A549 (cell line): ENCODE measurements at regions not wholly inside any gene's neighbourhood (a gene's known extent, or its start where the extent isn't known, plus 50 kb on each side); places are given as distances from the start of the nearest gene placed in this dataset.

ENCODE experiments used
- ATAC-seq, 2 experiments: fragments of 200-7000 bp in 1 of 2; fragments of >200 bp in 1 of 2; cut with Nextera tagmentation in 1 of 2; cut with Tn5 transposase in 1 of 2; 3 replicates each; pipeline versions ENCODE4 v1.8.0 to v1.9.1; 2018 to 2020; ENCODE audit warnings: mild to moderate bottlenecking in 1 of 2, moderate library complexity in 1 of 2
- CTCF ChIA-PET: fragments of 300-600 bp; sonication (Branson Sonifier 250); formaldehyde crosslinking; extraction: SDS; loops from one replicate; lab custom pipeline; 2021; ENCODE audit warnings: antibody characterized with exemption, inconsistent platforms; lab: Yijun Ruan, JAX
- POLR2A ChIA-PET: fragments of 350-600 bp; formaldehyde crosslinking; extraction: SDS; loops from one replicate; lab custom pipeline; 2021; ENCODE audit warnings: antibody characterized with exemption, inconsistent platforms; lab: Yijun Ruan, JAX
- DNase-seq, 2 experiments: peaks; one replicate each; pipeline versions ENCODE4 v3.0.0 to v3.0.0-alpha.2; 2011 to 2016; ENCODE audit warnings: low read depth in 1 of 2, low spot score in 1 of 2
- FAIRE-seq: peaks from 2 replicates; lab custom pipeline; 2011; peaks lifted over from hg19 to GRCh38; lab: Jason Lieb, UNC
- H3K27ac ChIP-seq, 2 experiments: fragments of >200 bp; sonication (Bioruptor Twin); formaldehyde crosslinking; 3 replicates each; pipeline ENCODE4 v1.5.1; 2016 to 2017
- H3K4me1 ChIP-seq: fragments of >200 bp; sonication (Bioruptor Twin); formaldehyde crosslinking; 3 replicates; pipeline ENCODE4 v1.6.1; 2016
- H3K4me2 ChIP-seq: fragments of >200 bp; sonication (Bioruptor Twin); formaldehyde crosslinking; 3 replicates; pipeline ENCODE4 v1.6.1; 2016
- H3K4me3 ChIP-seq: fragments of >200 bp; sonication (Bioruptor Twin); formaldehyde crosslinking; 3 replicates; pipeline ENCODE4 v1.5.1; 2016
- H3K9me3 ChIP-seq: fragments of >200 bp; sonication (Bioruptor Twin); formaldehyde crosslinking; 3 replicates; pipeline ENCODE4 v1.6.1; 2016
- CEBPB ChIP-seq, 2 experiments: fragments of >200 bp in 1 of 2; sonication (Bioruptor Twin) in 1 of 2; formaldehyde crosslinking in 1 of 2; IDR thresholded peaks; 2 replicates each; pipeline ENCODE4 v1.6.1; 2012 to 2016
- FOSL2 ChIP-seq, 2 experiments: fragments of 450-650 bp in 1 of 2; fragments of >200 bp in 1 of 2; sonication (Bioruptor Twin) in 1 of 2; formaldehyde crosslinking; IDR thresholded peaks; 2 replicates each; pipeline versions ENCODE4 v1.5.0 to v1.6.1; 2016 to 2020; ENCODE audit warnings: mild to moderate bottlenecking in 1 of 2, moderate library complexity in 1 of 2
- HOXA7 ChIP-seq: fragments of 250-450 bp; sonication (Bioruptor Pico); IDR thresholded peaks from 2 replicates; pipeline ENCODE4 v1.5.0; 2020; ENCODE audit warnings: mild to moderate bottlenecking, moderate library complexity
- HOXB5 ChIP-seq: fragments of 250-450 bp; sonication (Bioruptor Pico); IDR thresholded peaks from 2 replicates; pipeline ENCODE4 v1.5.0; 2020; ENCODE audit warnings: mild to moderate bottlenecking, moderate library complexity
- JUNB ChIP-seq: fragments of >200 bp; sonication (Bioruptor Twin); formaldehyde crosslinking; IDR thresholded peaks from 2 replicates; pipeline ENCODE4 v1.6.1; 2016
- KDM5A ChIP-seq: fragments of 200-600 bp; sonication (generic); IDR thresholded peaks from 2 replicates; pipeline ENCODE4 v1.6.1; 2016; ENCODE audit warnings: antibody characterized with exemption, mild to moderate bottlenecking
- MYC ChIP-seq: IDR thresholded peaks from 2 replicates; pipeline ENCODE4 v1.6.1; 2012; ENCODE audit warnings: mild to moderate bottlenecking, inconsistent platforms, low read length, improper control_type of control experiment, borderline replicate concordance
- NFE2L2 ChIP-seq: fragments of 150-350 bp; conservative IDR thresholded peaks from 2 replicates; pipeline ENCODE4 v1.6.1; 2014; ENCODE audit warnings: low read length
- NR3C1 ChIP-seq: fragments of >200 bp; sonication (Bioruptor Twin); formaldehyde crosslinking; IDR thresholded peaks from 3 replicates; pipeline ENCODE4 v1.6.1; 2017
- POLR2A ChIP-seq: IDR thresholded peaks from 2 replicates; pipeline ENCODE4 v1.6.1; 2012; ENCODE audit warnings: mild to moderate bottlenecking, low read length
- RFX5 ChIP-seq: fragments of 450-650 bp; IDR thresholded peaks from 2 replicates; pipeline ENCODE4 v1.7.1; 2014; ENCODE audit warnings: antibody characterized with exemption, mild to moderate bottlenecking, moderate library complexity
- TFCP2L1 ChIP-seq: fragments of 250-450 bp; sonication (Bioruptor Pico); IDR thresholded peaks from 2 replicates; pipeline ENCODE4 v1.5.0; 2021; ENCODE audit warnings: mild to moderate bottlenecking
- WGBS: methylation state at CpG from one replicate; pipeline ENCODE4 v1.1.6; 2017; ENCODE audit errors: missing lambda C conversion rate; 5-methylcytosine and 5-hydroxymethylcytosine counted together
- TF ChIP-seq, protein P1 (sequence below): fragments of 450-650 bp; IDR thresholded peaks from 2 replicates; pipeline ENCODE4 v1.6.1; 2014; ENCODE audit warnings: antibody characterized with exemption
- TF ChIP-seq, protein P2 (sequence below): fragments of 250-450 bp; sonication (Bioruptor Pico); IDR thresholded peaks from 2 replicates; pipeline ENCODE4 v1.5.0; 2020; ENCODE audit warnings: low read depth, mild to moderate bottlenecking, moderate library complexity
- TF ChIP-seq, protein P3 (sequence below): fragments of 150-350 bp; IDR thresholded peaks from 2 replicates; pipeline ENCODE4 v1.6.1; 2014; ENCODE audit warnings: low read depth, mild to moderate bottlenecking, low read length
- TF ChIP-seq, protein P4 (sequence below): IDR thresholded peaks from 2 replicates; pipeline ENCODE4 v1.6.1; 2012
- TF ChIP-seq, protein P5 (sequence below): fragments of >200 bp; sonication (Bioruptor Twin); formaldehyde crosslinking; IDR thresholded peaks from 3 replicates; pipeline ENCODE4 v1.6.1; 2016

DNA sequence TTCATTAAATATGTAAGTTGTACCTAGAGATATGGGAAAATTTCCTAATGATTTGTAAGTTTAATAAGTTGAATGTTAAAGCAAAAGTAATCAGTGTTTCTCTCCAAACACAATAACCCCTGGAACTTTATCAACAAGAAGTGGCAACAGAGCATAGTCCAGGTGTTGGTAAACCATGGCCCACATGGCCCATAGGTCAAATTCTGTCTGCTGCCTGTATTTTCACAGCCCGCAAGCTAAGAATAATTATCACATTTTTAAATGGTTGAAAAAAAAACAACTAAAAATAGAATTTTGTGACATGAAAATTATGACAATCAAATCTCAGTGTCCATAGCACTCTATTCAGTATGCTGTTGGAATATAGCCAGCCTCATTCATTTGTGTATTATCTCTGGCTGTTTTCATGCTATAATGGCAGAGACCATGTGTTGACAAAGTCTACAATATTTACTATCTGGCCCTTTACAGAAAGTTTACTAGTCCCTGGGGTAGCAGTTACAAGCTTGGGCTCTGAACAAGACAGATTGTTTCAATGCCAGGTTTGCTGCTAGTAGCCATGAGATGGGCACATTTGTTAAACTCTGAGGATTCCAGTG is 395.8 kb downstream of the GASK1B start:
- WGBS, result 75% methylated on average over 1 of the region's 1 CpG
- Histone ChIP-seq H3K9me3 (no peaks in the 10 kb centered on the region), H3K4me3 (no peak overlapping the region), H3K4me2 (no peak overlapping the region), H3K27ac (no peak overlapping the region), H3K4me1 (no peaks in the 10 kb centered on the region)
- FAIRE-seq (no peak), ATAC-seq (no peak), DNase-seq (no peak)
- TF ChIP-seq NR3C1 (no peak), KDM5A (no peak), MYC (no peak), JUNB (no peak), POLR2A (no peak), TFCP2L1 (CRISPR knock-in tag) (no peak), FOSL2 (IDR thresholded peaks at IDR 0.05) (no peak), FOSL2 (CRISPR knock-in tag; IDR thresholded peaks at IDR 0.05) (no peak), CEBPB (IDR thresholded peaks at IDR 0.05) (no peak), RFX5 (no peak), HOXA7 (CRISPR knock-in tag) (no peak), NFE2L2 (no peak)
- TF ChIP-seq, protein P1, sequence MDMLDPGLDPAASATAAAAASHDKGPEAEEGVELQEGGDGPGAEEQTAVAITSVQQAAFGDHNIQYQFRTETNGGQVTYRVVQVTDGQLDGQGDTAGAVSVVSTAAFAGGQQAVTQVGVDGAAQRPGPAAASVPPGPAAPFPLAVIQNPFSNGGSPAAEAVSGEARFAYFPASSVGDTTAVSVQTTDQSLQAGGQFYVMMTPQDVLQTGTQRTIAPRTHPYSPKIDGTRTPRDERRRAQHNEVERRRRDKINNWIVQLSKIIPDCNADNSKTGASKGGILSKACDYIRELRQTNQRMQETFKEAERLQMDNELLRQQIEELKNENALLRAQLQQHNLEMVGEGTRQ, result no peak
- TF ChIP-seq, protein P2, sequence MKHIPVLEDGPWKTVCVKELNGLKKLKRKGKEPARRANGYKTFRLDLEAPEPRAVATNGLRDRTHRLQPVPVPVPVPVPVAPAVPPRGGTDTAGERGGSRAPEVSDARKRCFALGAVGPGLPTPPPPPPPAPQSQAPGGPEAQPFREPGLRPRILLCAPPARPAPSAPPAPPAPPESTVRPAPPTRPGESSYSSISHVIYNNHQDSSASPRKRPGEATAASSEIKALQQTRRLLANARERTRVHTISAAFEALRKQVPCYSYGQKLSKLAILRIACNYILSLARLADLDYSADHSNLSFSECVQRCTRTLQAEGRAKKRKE (CRISPR knock-in tag), result no peak
- ChIA-PET POLR2A (no interaction called here), CTCF (no interaction called here)

DNA sequence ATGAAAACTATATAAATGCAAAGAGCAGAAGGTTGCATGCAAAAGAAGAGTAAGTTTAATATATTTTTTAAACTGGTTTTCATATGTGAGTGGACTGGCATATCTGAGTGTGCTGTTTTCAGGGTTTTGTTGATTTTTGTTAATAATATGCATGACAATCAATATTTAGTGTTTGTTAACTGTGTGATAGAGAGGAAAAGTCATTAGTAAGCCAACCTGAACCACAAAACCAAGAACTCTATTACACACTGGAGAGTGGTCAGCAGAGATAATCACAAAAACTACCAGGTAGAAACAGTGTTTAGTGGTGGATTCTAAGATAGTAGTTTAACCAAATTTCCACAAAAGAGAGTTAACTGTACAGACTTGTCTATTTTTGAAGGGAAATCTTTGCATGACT is 396.9 kb downstream of the GASK1B start:
- no peak for TF ChIP-seq HOXB5
- H3K4me2 ChIP-seq, result no peak overlapping the region
- H3K4me3 ChIP-seq, result no peak overlapping the region
- ChIA-PET POLR2A (no interaction called here), CTCF (no interaction called here)
- DNase-seq, result no peak
- H3K4me1 ChIP-seq, result no peaks in the 10 kb centered on the region
- no peaks in the 10 kb centered on the region for H3K9me3 ChIP-seq
- H3K27ac ChIP-seq, result no peak overlapping the region
- FAIRE-seq, result no peak
- ATAC-seq, result no peak

DNA sequence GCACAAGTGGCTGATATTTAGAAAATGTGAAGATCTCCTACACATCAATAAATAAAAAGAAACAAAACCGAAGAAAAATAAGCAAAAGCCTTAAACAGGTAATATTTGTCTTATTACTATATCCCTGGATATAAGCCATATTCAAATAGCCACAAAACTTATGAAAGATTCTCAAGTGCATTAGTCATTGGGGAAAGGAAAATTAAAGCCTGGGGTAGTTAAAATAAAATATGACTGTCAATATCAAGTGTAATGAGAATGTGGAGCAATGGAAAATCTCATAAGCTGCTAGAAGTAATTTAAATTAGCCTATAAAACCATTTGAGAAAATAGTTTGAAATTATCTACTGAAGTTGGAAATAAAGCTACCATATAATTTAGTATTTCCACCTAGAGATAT is 399.9 kb downstream of the GASK1B start:
- H3K4me2 ChIP-seq, result no peak overlapping the region
- no peak for FAIRE-seq
- TF ChIP-seq, protein P3, sequence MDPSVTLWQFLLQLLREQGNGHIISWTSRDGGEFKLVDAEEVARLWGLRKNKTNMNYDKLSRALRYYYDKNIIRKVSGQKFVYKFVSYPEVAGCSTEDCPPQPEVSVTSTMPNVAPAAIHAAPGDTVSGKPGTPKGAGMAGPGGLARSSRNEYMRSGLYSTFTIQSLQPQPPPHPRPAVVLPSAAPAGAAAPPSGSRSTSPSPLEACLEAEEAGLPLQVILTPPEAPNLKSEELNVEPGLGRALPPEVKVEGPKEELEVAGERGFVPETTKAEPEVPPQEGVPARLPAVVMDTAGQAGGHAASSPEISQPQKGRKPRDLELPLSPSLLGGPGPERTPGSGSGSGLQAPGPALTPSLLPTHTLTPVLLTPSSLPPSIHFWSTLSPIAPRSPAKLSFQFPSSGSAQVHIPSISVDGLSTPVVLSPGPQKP, result no peak
- TF ChIP-seq, protein P4, sequence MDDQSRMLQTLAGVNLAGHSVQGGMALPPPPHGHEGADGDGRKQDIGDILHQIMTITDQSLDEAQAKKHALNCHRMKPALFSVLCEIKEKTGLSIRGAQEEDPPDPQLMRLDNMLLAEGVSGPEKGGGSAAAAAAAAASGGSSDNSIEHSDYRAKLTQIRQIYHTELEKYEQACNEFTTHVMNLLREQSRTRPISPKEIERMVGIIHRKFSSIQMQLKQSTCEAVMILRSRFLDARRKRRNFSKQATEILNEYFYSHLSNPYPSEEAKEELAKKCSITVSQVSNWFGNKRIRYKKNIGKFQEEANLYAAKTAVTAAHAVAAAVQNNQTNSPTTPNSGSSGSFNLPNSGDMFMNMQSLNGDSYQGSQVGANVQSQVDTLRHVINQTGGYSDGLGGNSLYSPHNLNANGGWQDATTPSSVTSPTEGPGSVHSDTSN, result no peak
- TF ChIP-seq TFCP2L1 (CRISPR knock-in tag), result no peak
- TF ChIP-seq, protein P1, result no peak
- TF ChIP-seq, protein P5, sequence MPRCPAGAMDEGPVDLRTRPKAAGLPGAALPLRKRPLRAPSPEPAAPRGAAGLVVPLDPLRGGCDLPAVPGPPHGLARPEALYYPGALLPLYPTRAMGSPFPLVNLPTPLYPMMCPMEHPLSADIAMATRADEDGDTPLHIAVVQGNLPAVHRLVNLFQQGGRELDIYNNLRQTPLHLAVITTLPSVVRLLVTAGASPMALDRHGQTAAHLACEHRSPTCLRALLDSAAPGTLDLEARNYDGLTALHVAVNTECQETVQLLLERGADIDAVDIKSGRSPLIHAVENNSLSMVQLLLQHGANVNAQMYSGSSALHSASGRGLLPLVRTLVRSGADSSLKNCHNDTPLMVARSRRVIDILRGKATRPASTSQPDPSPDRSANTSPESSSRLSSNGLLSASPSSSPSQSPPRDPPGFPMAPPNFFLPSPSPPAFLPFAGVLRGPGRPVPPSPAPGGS, result no peak
- no peak overlapping the region for H3K4me3 ChIP-seq
- 3% methylated on average over 1 of the region's 1 CpG for WGBS
- CTCF ChIA-PET, result no interaction called here
- H3K4me1 ChIP-seq, result no peaks in the 10 kb centered on the region
- no peak overlapping the region for H3K27ac ChIP-seq
- H3K9me3 ChIP-seq, result no peaks in the 10 kb centered on the region
- no peak for ATAC-seq
- no peak for DNase-seq
- POLR2A ChIA-PET, result no interaction called here
